CD1c-positive myeloid dendritic cell (primary cell): ENCODE measurements at regions not wholly inside any gene's neighbourhood (a gene's known extent, or its start where the extent isn't known, plus 50 kb on each side); places are given as distances from the start of the nearest gene placed in this dataset.
"Not testable (repeated sequence)": the region's sequence is repeated elsewhere in the genome, so short reads cannot be mapped to it uniquely, and the experiment has no call there.

Experiments
- DNase-seq: peaks from one replicate; pipeline ENCODE4 v3.0.0-alpha.2; 2016; ENCODE audit errors: extremely low spot score

DNA sequence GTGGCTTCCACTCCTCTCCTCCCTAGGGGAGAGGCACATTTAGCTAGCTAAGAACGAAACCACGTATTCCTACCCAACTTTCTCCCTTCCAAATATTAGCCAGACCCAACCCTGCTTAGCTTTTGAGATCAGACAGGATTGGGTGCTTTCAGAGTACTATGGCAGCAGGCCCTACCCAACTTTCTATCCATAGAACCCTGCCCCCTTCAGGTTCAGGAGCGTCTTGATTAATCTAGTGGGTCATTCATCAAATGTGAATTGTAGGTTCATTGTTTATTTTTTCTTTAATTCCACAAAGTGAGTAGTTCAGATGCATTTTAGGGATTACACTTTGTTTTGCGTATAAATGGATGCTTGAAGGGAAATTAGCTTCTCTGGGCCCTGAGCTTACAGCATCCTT, 188.3 kb downstream of the MIB1 start:
- DNase-seq, result no peak

GRCh38 chr18:21930177-21930576, 189.6 kb downstream of the MIB1 start:
- no peak for DNase-seq

DNA sequence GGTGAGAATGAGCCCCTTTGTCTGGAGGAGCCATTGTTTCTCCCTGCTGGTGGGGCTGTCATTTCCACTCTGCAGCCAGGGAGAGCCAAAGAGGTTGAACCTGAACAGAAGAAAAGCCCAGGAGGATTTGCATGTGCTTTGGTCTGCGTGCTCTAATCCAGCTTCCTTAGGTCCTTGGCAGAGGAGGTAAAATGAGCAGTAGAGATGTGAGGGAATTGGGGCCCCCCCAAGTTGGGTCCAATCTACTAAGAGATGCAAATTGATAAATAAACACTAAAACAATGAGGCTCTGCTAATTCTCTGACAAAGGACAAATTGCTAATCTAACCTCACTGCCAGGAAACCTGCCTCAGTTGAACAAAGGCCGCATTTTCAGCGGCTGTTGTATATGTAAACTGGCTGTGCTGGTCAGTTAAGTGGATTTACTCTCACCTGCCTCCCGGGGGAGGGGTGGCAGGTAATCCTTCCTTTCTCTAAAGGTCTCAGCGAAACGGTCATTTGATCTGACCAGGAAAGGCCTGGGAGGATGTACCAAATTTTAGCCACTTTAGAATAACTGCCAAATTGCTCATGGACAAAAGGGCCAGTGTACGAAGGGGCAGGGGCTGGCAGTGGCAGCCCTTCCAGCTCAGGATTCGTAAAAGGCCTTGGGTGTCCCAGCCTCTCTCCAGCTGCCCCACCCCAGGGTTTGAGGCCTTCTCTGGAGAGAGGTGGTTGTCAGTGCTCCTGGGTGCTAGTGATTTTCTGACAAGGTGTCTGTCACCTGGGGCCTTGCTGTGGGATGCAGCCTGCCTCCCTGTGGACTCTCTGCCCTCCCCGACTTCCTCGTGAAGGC, 193.6 kb downstream of the MIB1 start:
- DNase-seq, result no peak

- no peak for DNase-seq
These were observed 194.1 kb downstream of the MIB1 start for GRCh38 chr18:21934766-21935015.

DNA sequence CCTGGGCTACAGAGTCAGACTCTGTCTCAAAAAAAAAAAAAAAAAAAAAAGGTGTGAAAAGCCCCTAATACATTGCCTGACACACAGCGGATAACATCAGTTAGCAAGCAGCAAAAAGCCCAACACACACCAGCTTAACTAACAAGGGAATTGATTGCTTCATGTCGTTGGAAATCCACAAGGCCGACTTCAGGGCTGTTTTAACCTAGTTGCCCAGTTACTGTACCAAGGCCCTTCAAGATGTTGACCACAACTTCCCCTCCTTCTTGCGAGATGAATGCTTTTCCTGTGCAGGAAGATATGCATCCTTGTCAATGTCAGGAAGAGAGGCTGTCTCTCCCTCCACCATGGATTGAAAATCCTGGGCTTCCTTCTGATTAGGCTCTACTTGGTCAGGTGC, 202.9 kb downstream of the MIB1 start:
- DNase-seq, result no peak

DNA sequence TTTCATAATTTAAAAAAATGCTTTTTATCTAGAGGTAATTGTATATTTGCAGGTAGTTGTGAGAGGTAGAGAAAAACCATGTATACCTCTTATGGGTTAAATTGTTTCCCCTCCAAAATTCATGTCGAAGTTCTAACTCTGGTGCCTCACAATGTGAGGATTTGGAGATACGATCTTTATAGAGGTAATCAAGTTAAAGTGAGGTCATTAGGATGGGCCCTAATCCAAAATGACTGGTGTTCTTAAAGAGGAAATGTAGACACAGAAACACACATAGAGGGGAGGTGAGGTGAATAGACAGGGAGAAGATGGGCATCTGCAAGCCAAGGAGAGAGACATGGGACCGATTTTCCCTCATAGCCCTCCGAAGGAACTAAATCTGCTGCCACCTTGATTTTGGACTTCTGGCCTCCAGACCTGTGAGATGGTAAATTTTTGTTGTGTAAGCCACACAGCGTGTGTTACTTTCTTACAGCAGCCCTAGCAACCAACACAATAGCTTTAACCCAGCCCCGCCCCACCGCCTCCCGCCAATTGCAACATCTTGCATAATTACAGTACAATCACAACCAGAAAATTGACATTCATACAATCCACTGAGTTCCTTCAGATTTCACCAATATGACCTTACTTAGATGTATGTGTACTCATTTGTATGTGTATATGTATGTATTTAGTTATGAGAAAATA, 208.9 kb downstream of the MIB1 start:
- no peak for DNase-seq

DNA sequence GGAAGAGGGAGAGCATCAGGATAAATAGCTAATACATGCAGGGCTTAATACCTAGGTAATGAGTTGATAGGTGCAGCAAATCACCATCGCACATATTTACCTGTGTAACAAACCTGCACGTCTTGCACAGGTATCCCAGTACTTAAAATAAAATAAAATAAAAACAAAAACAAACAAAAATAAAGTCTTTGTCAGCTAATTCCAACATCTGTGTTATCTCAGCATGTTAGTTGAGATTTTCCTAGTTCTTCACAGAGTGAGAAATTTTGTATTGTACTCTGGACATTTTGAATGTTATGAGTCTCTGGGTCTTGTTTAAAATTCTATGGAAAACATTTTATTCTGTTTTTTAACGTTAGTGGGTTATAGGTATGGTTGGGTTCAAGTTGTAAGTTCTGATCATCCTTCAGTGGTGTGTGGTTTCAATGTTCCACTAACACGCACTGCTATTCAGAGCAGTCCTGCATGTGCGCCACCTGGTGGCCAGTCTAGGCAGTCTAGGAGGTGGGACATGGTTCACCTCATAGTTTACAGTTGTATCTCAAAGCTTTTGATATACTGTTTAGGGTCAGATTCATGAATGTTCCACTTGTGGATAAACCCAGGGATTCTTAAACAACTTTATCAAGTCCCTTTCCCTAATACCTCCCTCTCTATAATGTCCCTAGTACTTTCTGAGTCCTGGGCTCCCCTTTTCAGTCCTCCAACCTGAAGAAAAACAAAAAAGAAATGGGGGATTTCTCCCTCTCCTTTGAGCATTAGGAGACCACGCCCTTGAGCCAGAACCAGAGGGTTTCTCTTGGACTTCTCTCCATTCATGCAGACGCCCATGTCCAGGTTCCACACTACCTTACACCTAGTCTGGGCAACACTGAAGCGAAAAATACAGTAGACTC, 213.4 kb upstream of the GATA6 start:
- DNase-seq, result peak; percentile 77

DNA sequence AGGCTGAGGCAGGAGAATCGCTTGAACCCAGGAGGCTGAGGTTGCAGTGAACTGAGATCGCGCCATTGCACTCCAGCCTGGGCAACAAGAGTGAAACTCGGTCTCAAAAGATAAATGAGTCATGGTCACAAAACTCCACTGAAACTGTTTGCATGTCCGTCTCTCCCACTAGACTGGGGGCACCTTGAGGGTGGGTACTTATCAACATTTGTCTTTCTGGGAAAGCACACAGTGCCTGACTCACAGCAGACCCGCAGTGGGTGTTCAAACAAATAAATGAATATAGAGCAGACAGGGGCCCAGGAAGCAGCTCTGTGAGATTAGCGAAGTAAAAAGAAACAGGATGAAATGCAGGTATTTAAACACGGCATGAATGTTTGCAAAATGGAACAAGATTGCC, 211.1 kb upstream of the GATA6 start:
- DNase-seq, result no peak

GRCh38 chr18:21958707-21959450, 210.5 kb upstream of the GATA6 start:
- no peak for DNase-seq

- DNase-seq, result no peak
These were observed 209.2 kb upstream of the GATA6 start for GRCh38 chr18:21960189-21960588.

GRCh38 chr18:21963336-21963735, 206.1 kb upstream of the GATA6 start:
- no peak for DNase-seq

- DNase-seq, result no peak
These were observed 201.1 kb upstream of the GATA6 start for GRCh38 chr18:21968338-21968737.

GRCh38 chr18:21972281-21972680, 197.1 kb upstream of the GATA6 start:
- DNase-seq, result no peak

DNA sequence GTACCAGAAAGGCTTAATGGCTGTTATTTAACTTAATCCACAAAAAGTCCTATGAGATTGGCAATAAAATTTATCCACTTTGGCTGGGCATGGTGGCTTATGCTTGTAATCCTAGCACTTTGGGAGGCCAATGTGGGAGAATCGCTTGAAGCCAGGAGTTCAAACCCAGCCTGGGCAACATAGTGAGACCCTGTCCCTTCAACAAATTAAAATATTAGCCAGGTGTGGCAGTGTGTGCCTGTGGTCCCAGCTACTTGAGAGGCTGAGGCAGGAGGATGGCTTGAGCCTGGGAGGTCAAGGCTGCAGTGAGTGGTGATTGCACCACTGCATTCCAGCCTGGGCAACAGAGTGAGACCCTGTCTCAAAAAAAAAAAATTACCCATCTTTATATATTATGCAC, 193.4 kb upstream of the GATA6 start:
- not testable (repeated sequence) for DNase-seq

DNA sequence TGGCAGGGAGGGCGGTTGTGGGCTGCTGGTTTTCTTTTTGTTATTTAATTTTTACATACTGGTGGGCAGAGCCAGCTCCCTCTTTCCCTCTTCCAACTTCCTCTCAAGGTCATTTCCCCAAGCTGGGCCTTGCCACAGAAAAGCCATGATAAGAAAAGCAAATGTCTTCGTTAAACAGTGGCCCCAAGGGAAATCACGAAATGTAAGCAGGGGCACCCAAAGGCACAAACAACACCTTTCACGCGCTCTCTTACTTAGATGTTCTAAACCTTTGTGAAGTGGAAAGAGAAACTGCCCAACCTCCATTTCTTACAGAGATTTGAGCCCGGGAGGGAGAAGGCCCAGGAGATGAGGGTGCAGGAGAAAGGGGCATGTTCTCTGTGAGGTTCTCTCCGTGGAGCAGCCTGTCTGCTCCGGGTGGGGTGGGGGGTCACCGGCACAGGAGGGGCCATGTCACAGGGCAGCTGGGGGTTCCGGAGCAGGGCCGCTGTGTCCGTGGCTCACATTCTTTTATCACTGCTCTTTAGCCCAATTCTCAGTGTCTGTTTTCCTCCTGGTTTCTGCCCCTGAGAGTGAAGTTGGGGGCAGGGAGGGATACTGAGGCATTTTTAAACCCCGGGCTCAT, 190.7 kb upstream of the GATA6 start:
- DNase-seq, result no peak

- no peak for DNase-seq
These were observed 190.2 kb upstream of the GATA6 start for GRCh38 chr18:21979171-21979560.

DNA sequence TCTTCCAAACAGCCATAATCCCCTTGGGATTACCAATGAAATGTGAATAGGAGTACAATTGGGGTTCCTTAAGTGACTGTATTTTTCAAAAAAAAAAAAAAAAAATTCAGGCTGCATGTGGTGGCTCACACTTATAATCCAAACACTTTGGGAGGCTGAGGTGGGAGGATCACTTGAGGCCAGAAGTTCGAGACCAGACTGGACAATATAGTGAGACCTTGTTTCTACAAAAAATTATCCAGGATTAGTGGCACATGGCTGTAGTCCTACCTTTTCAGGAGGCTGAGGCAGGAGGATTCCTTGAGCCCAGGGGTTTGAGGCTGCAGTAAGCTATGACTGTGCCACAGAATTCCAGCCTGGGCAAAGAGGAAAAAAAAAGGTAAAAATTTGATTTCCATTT, 189.6 kb upstream of the GATA6 start:
- no peak for DNase-seq

- no peak for DNase-seq
These were observed 188.6 kb upstream of the GATA6 start for GRCh38 chr18:21980744-21981143.

GRCh38 chr18:21981489-21981888, 187.9 kb upstream of the GATA6 start:
- DNase-seq, result not testable (repeated sequence)

- no peak for DNase-seq
These were observed 178.3 kb upstream of the GATA6 start for GRCh38 chr18:21991081-21991534.

DNA sequence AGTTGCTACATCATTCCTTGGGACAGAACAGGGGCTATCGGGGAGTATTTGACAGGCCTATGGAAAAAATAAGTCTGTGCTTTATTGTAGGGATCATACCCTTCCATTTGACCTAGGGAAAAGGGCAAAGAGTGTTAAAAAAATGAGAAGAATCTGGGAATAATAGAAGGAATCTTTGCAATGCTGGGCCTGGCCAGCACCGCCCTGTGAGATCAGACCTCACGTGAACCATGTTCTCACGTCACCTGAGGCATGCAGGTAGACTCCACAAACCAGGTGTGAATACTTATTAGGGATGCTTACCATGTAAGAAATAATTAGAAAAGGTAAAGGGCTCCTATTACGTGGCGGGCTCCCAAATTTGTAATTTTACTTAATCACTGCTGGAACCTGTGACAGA, 177.5 kb upstream of the GATA6 start:
- DNase-seq, result no peak
